Gastrocnemius medialis (tissue), 4 donors: ENCODE measurements at regions not wholly inside any gene's neighbourhood (a gene's known extent, or its start where the extent isn't known, plus 50 kb on each side); places are given as distances from the start of the nearest gene placed in this dataset.

ENCODE experiments used
- ATAC-seq, 2 donors: fragments of 150-250 bp; one replicate each; pipeline ENCODE4 v1.9.1; 2016
- DNase-seq, 2 donors: peaks; one replicate each; pipeline ENCODE4 v3.0.0-alpha.2; 2019
- H3K27ac ChIP-seq, 4 donors: fragments of 200-600 bp; sonication (generic); 1 replicate in 1 of 4; 2 replicates in 3 of 4; pipeline ENCODE4 v1.5.1; 2016 to 2018; ENCODE audit warnings: mild to moderate bottlenecking in 2 of 4, moderate library complexity in 1 of 4
- H3K27me3 ChIP-seq, 3 donors: fragments of 200-600 bp; sonication (generic) in 2 of 3; 1 replicate in 1 of 3; 2 replicates in 2 of 3; pipeline versions ENCODE4 v1.5.1 to v1.6.0; 2016 to 2019; ENCODE audit warnings: mild to moderate bottlenecking in 1 of 3, moderate library complexity in 1 of 3
- H3K36me3 ChIP-seq, 2 donors: fragments of 200-600 bp; sonication (generic) in 1 of 2; one replicate each; pipeline ENCODE4 v1.5.1; 2017 to 2018
- H3K4me1 ChIP-seq, 2 donors: fragments of 200-600 bp; sonication (generic) in 1 of 2; one replicate each; pipeline ENCODE4 v1.5.1; 2016 to 2017; ENCODE audit warnings: mild to moderate bottlenecking in 2 of 2
- H3K4me3 ChIP-seq, 4 donors: fragments of 200-600 bp; sonication (generic) in 3 of 4; 1 replicate in 1 of 4; 2 replicates in 3 of 4; pipeline ENCODE4 v1.5.1; 2016 to 2019; ENCODE audit warnings: mild to moderate bottlenecking in 2 of 4
- H3K9me3 ChIP-seq, 3 donors: fragments of 200-600 bp; sonication (generic) in 2 of 3; 1 replicate in 1 of 3; 2 replicates in 2 of 3; pipeline ENCODE4 v1.5.1; 2016 to 2019
- CTCF ChIP-seq, 5 experiments: fragments of 450-650 bp in 3 of 5; fragments of 200-600 bp in 2 of 5; sonication (generic) in 2 of 5; IDR thresholded peaks in 4 of 5; conservative IDR thresholded peaks in 1 of 5; 1 replicate in 4 of 5; 2 replicates in 1 of 5; pipeline ENCODE4 v1.5.1; 2016 to 2019; ENCODE audit warnings: antibody characterized with exemption in 5 of 5, mild to moderate bottlenecking in 3 of 5, moderate library complexity in 3 of 5
- POLR2A ChIP-seq, 2 donors: fragments of 450-650 bp; IDR thresholded peaks; one replicate each; pipeline ENCODE4 v1.6.1; 2017; ENCODE audit warnings: antibody characterized with exemption in 2 of 2, mild to moderate bottlenecking in 2 of 2, moderate library complexity in 2 of 2
- in situ Hi-C, 4 donors: fragments of 200-750 bp; cut with MboI; loops; one replicate each; pipeline versions ENCODE4 v1.15.0 to v1.8.0; 2017; ENCODE audit warnings: low sequenced_read_pairs in 4 of 4
- intact Hi-C: fragments of 100-400 bp; cut with DNase I; formaldehyde crosslinking; loops from one replicate; pipeline ENCODE4 v1.15.1; 2023; ENCODE audit warnings: low total_unique reads

- peaks cover 4 to 9% of the 10 kb centered on the region in 2 donors for H3K4me1 ChIP-seq
- in situ Hi-C loops (no loop called here), intact Hi-C loops (no loop called here)
- no peak overlapping the region for H3K4me3 ChIP-seq
- H3K9me3 ChIP-seq: no peaks in the 10 kb centered on the region
- H3K27ac ChIP-seq: no peak overlapping the region
- no peaks in the 10 kb centered on the region for H3K27me3 ChIP-seq
- TF ChIP-seq POLR2A (IDR thresholded peaks at IDR 0.05) (no peak), CTCF (IDR thresholded peaks at IDR 0.05 in 4 of 5, conservative IDR thresholded peaks at IDR 0.05 in 1 of 5) (no peak)
- DNase-seq: peak in 1 of 2 donors; percentile 13
- H3K36me3 ChIP-seq: no peaks in the 10 kb centered on the region
- ATAC-seq: no peak
Measured at GRCh38 chr14:66380143-66380542, 106.0 kb upstream of the CCDC196 start.

GRCh38 chr14:66381755-66382154, 104.4 kb upstream of the CCDC196 start:
- Histone ChIP-seq H3K36me3 (no peaks in the 10 kb centered on the region), H3K27me3 (no peaks in the 10 kb centered on the region), H3K27ac (no peak overlapping the region), H3K9me3 (no peaks in the 10 kb centered on the region), H3K4me1 (peaks cover 4 to 9% of the 10 kb centered on the region in 2 donors), H3K4me3 (no peak overlapping the region)
- ATAC-seq (no peak), DNase-seq (no peak)
- intact Hi-C loops (no loop called here), in situ Hi-C loops (no loop called here)
- TF ChIP-seq CTCF (IDR thresholded peaks at IDR 0.05 in 4 of 5, conservative IDR thresholded peaks at IDR 0.05 in 1 of 5): no peak
- no peak for TF ChIP-seq POLR2A (IDR thresholded peaks at IDR 0.05)

GRCh38 chr14:66383257-66383656, 102.9 kb upstream of the CCDC196 start:
- in situ Hi-C loops (no loop called here), intact Hi-C loops (no loop called here)
- Histone ChIP-seq H3K4me1 (peaks cover 4 to 9% of the 10 kb centered on the region in 2 donors), H3K36me3 (no peaks in the 10 kb centered on the region), H3K4me3 (no peak overlapping the region), H3K27me3 (no peaks in the 10 kb centered on the region), H3K27ac (no peak overlapping the region), H3K9me3 (no peaks in the 10 kb centered on the region)
- DNase-seq (no peak), ATAC-seq (no peak)
- no peak for TF ChIP-seq CTCF (IDR thresholded peaks at IDR 0.05 in 4 of 5, conservative IDR thresholded peaks at IDR 0.05 in 1 of 5)
- no peak for TF ChIP-seq POLR2A (IDR thresholded peaks at IDR 0.05)

GRCh38 chr14:66383771-66384170, 102.4 kb upstream of the CCDC196 start:
- Histone ChIP-seq H3K36me3 (no peaks in the 10 kb centered on the region), H3K27ac (no peak overlapping the region), H3K9me3 (no peaks in the 10 kb centered on the region), H3K27me3 (no peaks in the 10 kb centered on the region), H3K4me3 (no peak overlapping the region), H3K4me1 (peaks cover 4 to 9% of the 10 kb centered on the region in 2 donors)
- TF ChIP-seq CTCF (IDR thresholded peaks at IDR 0.05 in 4 of 5, conservative IDR thresholded peaks at IDR 0.05 in 1 of 5) (no peak), POLR2A (IDR thresholded peaks at IDR 0.05) (no peak)
- ATAC-seq: no peak
- DNase-seq: no peak
- intact Hi-C loops: no loop called here
- in situ Hi-C loops: no loop called here

- intact Hi-C loops: no loop called here
- ATAC-seq (no peak), DNase-seq (no peak)
- H3K36me3 ChIP-seq: no peaks in the 10 kb centered on the region
- H3K4me1 ChIP-seq: no peaks in the 10 kb centered on the region
- H3K4me3 ChIP-seq: no peak overlapping the region
- no peaks in the 10 kb centered on the region for H3K9me3 ChIP-seq
- no peak for TF ChIP-seq POLR2A (IDR thresholded peaks at IDR 0.05)
- TF ChIP-seq CTCF (IDR thresholded peaks at IDR 0.05 in 4 of 5, conservative IDR thresholded peaks at IDR 0.05 in 1 of 5): no peak
- H3K27me3 ChIP-seq: no peaks in the 10 kb centered on the region
- in situ Hi-C loops: no loop called here
- H3K27ac ChIP-seq: no peak overlapping the region
Measured at GRCh38 chr14:66388516-66388915, 97.7 kb upstream of the CCDC196 start.
